CD14-positive monocyte (primary cell): ENCODE measurements at regions not wholly inside any gene's neighbourhood (a gene's known extent, or its start where the extent isn't known, plus 50 kb on each side); places are given as distances from the start of the nearest gene placed in this dataset.

Experiments used
- DNase-seq, 3 donors: peaks; one replicate each; pipeline ENCODE4 v3.0.0-alpha.2; 2011 to 2022
- H2AFZ ChIP-seq: 2 replicates; pipeline ENCODE4 v1.6.0; 2012; ENCODE audit warnings: mild to moderate bottlenecking, low read depth, low read length, inconsistent platforms; ENCODE audit not compliant: insufficient read depth, poor library complexity, severe bottlenecking
- H3K27ac ChIP-seq, 2 donors: 1 replicate in 1 of 2; 2 replicates in 1 of 2; pipeline ENCODE4 v1.5.1; 2012 to 2013; ENCODE audit warnings: low read length in 2 of 2, control low read depth in 1 of 2, inconsistent platforms in 1 of 2, low read depth in 1 of 2, mild to moderate bottlenecking in 1 of 2
- H3K27me3 ChIP-seq, 2 donors: one replicate each; pipeline versions ENCODE4 v1.6.0 to v1.6.1; 2011 to 2013; ENCODE audit warnings: low read length in 2 of 2; ENCODE audit not compliant: control insufficient read depth in 2 of 2, insufficient read depth in 2 of 2
- H3K36me3 ChIP-seq, 2 donors: replicated peaks in 1 of 2; 1 replicate in 1 of 2; 2 replicates in 1 of 2; pipeline versions ENCODE4 v1.5.1 to v1.6.1; 2012 to 2013; ENCODE audit warnings: low read length in 2 of 2, control low read depth in 1 of 2, inconsistent platforms in 1 of 2, mild to moderate bottlenecking in 1 of 2; ENCODE audit not compliant: insufficient read depth in 2 of 2, control insufficient read depth in 1 of 2
- H3K4me1 ChIP-seq, 2 donors: 1 replicate in 1 of 2; 2 replicates in 1 of 2; pipeline versions ENCODE4 v1.5.1 to v1.6.1; 2012 to 2013; ENCODE audit warnings: low read length in 2 of 2, control low read depth in 1 of 2, inconsistent platforms in 1 of 2, mild to moderate bottlenecking in 1 of 2, moderate library complexity in 1 of 2; ENCODE audit not compliant: insufficient read depth in 2 of 2, control insufficient read depth in 1 of 2
- H3K4me2 ChIP-seq: replicated peaks from 2 replicates; pipeline ENCODE3; 2012; ENCODE audit warnings: low read length, moderate library complexity, mild to moderate bottlenecking; ENCODE audit not compliant: poor library complexity, severe bottlenecking; ENCODE audit errors: extremely low read depth
- H3K4me3 ChIP-seq, 3 experiments: fragments of 200-600 bp in 1 of 3; sonication (generic) in 1 of 3; replicated peaks in 1 of 3; 1 replicate in 2 of 3; 2 replicates in 1 of 3; pipeline ENCODE4 v1.5.1; 2011 to 2013; ENCODE audit warnings: low read length in 3 of 3, mild to moderate bottlenecking in 3 of 3, control low read depth in 2 of 3, low read depth in 2 of 3, inconsistent platforms in 1 of 3, moderate library complexity in 1 of 3
- H3K79me2 ChIP-seq: 2 replicates; pipeline ENCODE4 v1.6.0; 2012; ENCODE audit warnings: mild to moderate bottlenecking, control low read depth, inconsistent platforms, low read length, moderate library complexity; ENCODE audit not compliant: insufficient read depth
- H3K9ac ChIP-seq: 2 replicates; pipeline ENCODE4 v1.6.0; 2017; ENCODE audit warnings: low read length, mild to moderate bottlenecking; ENCODE audit not compliant: insufficient read depth, poor library complexity, severe bottlenecking
- H3K9me3 ChIP-seq, 2 donors: replicated peaks in 1 of 2; 1 replicate in 1 of 2; 2 replicates in 1 of 2; pipeline versions ENCODE4 v1.5.1 to v1.6.1; 2012 to 2013; ENCODE audit warnings: low read length in 2 of 2, control low read depth in 1 of 2; ENCODE audit not compliant: control insufficient read depth in 1 of 2, insufficient read depth in 1 of 2
- H4K20me1 ChIP-seq: 2 replicates; pipeline ENCODE4 v1.6.0; 2012; ENCODE audit warnings: mild to moderate bottlenecking, low read length, control low read depth, moderate library complexity; ENCODE audit not compliant: insufficient read depth
- H3K27ac Mint-ChIP-seq, 7 donors: one replicate each; pipeline ENCODE4 v1.8.0; 2020; ENCODE audit warnings: mild to moderate bottlenecking in 7 of 7, mixed read lengths in 7 of 7, moderate library complexity in 6 of 7, inconsistent platforms in 2 of 7
- H3K27me3 Mint-ChIP-seq, 3 donors: one replicate each; pipeline ENCODE4 v1.8.0; 2021 to 2022; ENCODE audit warnings: low read depth in 3 of 3, mild to moderate bottlenecking in 3 of 3, mixed read lengths in 3 of 3, moderate library complexity in 3 of 3, inconsistent platforms in 1 of 3
- H3K36me3 Mint-ChIP-seq, 2 donors: one replicate each; pipeline ENCODE4 v1.8.0; 2020; ENCODE audit warnings: mixed read lengths in 2 of 2, inconsistent platforms in 1 of 2, mild to moderate bottlenecking in 1 of 2
- H3K4me1 Mint-ChIP-seq: one replicate; pipeline ENCODE4 v1.8.0; 2020; ENCODE audit warnings: mild to moderate bottlenecking, mixed read lengths
- H3K4me3 Mint-ChIP-seq, 2 donors: one replicate each; pipeline ENCODE4 v1.8.0; 2020; ENCODE audit warnings: mild to moderate bottlenecking in 2 of 2, mixed read lengths in 2 of 2, moderate library complexity in 1 of 2
- H3K9me3 Mint-ChIP-seq, 7 donors: one replicate each; pipeline ENCODE4 v1.8.0; 2020 to 2022; ENCODE audit warnings: mixed read lengths in 7 of 7, mild to moderate bottlenecking in 6 of 7, moderate library complexity in 6 of 7, inconsistent platforms in 2 of 7
- CTCF ChIP-seq: fragments of 200-600 bp; IDR thresholded peaks from one replicate; pipeline ENCODE4 v1.8.0; 2022; ENCODE audit warnings: antibody characterized with exemption, mild to moderate bottlenecking
- WGBS: methylation state at CpG from one replicate; pipeline ENCODE4 v1.1.5; 2013; ENCODE audit warnings: missing lambda C conversion rate; ENCODE audit not compliant: insufficient coverage; 5-methylcytosine and 5-hydroxymethylcytosine counted together
- intact Hi-C, 2 donors: fragments of 100-400 bp; cut with micrococcal nuclease; formaldehyde crosslinking; loops; one replicate each; pipeline versions ENCODE4 v1.15.0 to v1.15.1; 2023

- Mint-ChIP-seq H3K4me3 (no peak overlapping the region), H3K27me3 (no peaks in the 10 kb centered on the region), H3K36me3 (no peaks in the 10 kb centered on the region), H3K27ac (no peak overlapping the region), H3K9me3 (peaks cover 0 to 6% (median 4%) of the 10 kb centered on the region in 7 donors), H3K4me1 (no peaks in the 10 kb centered on the region)
- no peaks in the 10 kb centered on the region for H3K79me2 ChIP-seq
- no peaks in the 10 kb centered on the region for H3K4me1 ChIP-seq
- no peaks in the 10 kb centered on the region for H4K20me1 ChIP-seq
- H2AFZ ChIP-seq, result no peak overlapping the region
- no peak overlapping the region for H3K9ac ChIP-seq
- H3K27me3 ChIP-seq, result no peaks in the 10 kb centered on the region
- intact Hi-C loops, result no loop called here
- TF ChIP-seq CTCF, result no peak
- H3K9me3 ChIP-seq, result peaks cover 4 to 8% of the 10 kb centered on the region in 2 donors
- no CpG with 5 or more reads among the region's 2 CpGs for WGBS
- no peak overlapping the region for H3K4me2 ChIP-seq
- H3K4me3 ChIP-seq, result no peak overlapping the region
- no peaks in the 10 kb centered on the region for H3K36me3 ChIP-seq
- no peak overlapping the region for H3K27ac ChIP-seq
- no peak for DNase-seq
Observed at GRCh38 chr2:184206045-184206444, 392.3 kb upstream of the ZNF804A start.

- no peaks in the 10 kb centered on the region for H3K27me3 ChIP-seq
- no peaks in the 10 kb centered on the region for H3K36me3 ChIP-seq
- H3K4me3 Mint-ChIP-seq, result no peak overlapping the region
- no peak overlapping the region for H3K4me2 ChIP-seq
- no peaks in the 10 kb centered on the region for H3K79me2 ChIP-seq
- no peak for TF ChIP-seq CTCF
- intact Hi-C loops, result no loop called here
- H3K36me3 Mint-ChIP-seq, result no peaks in the 10 kb centered on the region
- no peak overlapping the region for H3K9ac ChIP-seq
- H3K27ac ChIP-seq, result no peak overlapping the region
- peaks cover 4 to 8% of the 10 kb centered on the region in 2 donors for H3K9me3 ChIP-seq
- peaks cover 3 to 12% (median 7%) of the 10 kb centered on the region in 7 donors for H3K9me3 Mint-ChIP-seq
- no peaks in the 10 kb centered on the region for H3K27me3 Mint-ChIP-seq
- DNase-seq, result no peak
- WGBS, result no CpG with 5 or more reads among the region's 3 CpGs
- no peak overlapping the region for H3K27ac Mint-ChIP-seq
- H4K20me1 ChIP-seq, result no peaks in the 10 kb centered on the region
- H3K4me3 ChIP-seq, result no peak overlapping the region
- H3K4me1 ChIP-seq, result no peaks in the 10 kb centered on the region
- H3K4me1 Mint-ChIP-seq, result no peaks in the 10 kb centered on the region
- H2AFZ ChIP-seq, result no peak overlapping the region
Observed at GRCh38 chr2:184210329-184210728, 388.0 kb upstream of the ZNF804A start.
